ENCODE measurements at regions not wholly inside any gene's neighbourhood (a gene's known extent, or its start where the extent isn't known, plus 50 kb on each side); places are given as distances from the start of the nearest gene placed in this dataset.

DNA sequence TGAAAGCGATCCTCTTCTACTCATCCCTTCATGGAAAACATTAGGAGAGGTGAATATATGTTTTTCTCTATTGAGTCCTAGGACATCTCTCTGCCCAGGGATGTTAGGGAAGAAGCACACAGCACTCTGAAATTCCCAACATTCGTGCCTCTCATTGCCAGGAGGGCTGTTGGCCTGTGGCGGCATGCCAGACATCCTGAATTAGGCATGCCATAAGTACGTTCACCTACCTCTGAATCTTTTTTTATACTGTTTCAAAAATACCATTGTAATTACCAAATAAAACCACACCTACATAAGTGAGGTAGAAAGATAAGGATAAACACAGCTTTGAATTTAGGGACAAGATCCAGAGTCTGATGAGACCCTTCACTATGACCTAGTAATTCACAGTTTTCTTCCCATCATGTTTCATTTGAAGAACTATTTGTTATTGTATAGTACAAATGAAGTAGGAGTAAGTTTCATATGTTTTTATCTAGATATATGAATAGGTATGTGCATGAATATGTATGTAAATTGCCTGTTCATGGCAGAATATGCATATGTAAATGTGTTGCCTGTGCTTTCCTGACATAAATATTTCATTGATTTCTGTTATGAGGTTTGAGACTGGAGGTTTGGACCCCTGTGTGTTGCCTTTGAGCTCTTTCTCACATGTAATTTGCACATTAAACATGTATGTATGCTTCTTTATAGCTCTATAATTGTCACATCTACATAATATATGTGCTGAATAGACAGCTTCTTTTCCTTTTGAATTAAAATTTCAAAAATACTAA, 66.6 kb upstream of the STAM2 start:
- DNase-seq: no peak
- Histone ChIP-seq H3K27me3 (ENCODE audit: insufficient read depth) (no peaks in the 10 kb centered on the region), H3K36me3 (replicated peaks in 1 of 2; ENCODE audit: control insufficient read depth in 1 of 2, insufficient read depth in 2 of 2, low read length in 1 of 2) (no peaks in the 10 kb centered on the region), H3K9me3 (no peaks in the 10 kb centered on the region), H3K9ac (no peak overlapping the region), H3K4me3 (ENCODE audit: low read depth in 2 of 2, low read length in 1 of 2) (no peak overlapping the region), H2AFZ (ENCODE audit: low read depth) (no peak overlapping the region), H3K79me2 (ENCODE audit: insufficient read depth) (no peaks in the 10 kb centered on the region), H4K20me1 (ENCODE audit: insufficient read depth) (no peaks in the 10 kb centered on the region), H3K4me2 (no peak overlapping the region), H3K9me2 (no peaks in the 10 kb centered on the region), H3K27ac (ENCODE audit: low read depth in 2 of 2, low read length in 1 of 2) (no peak overlapping the region), H3K4me1 (ENCODE audit: control insufficient read depth in 1 of 2, insufficient read depth in 2 of 2, low read depth in 1 of 2, low read length in 1 of 2) (no peaks in the 10 kb centered on the region), H3F3A (replicated peaks; ENCODE audit: insufficient read depth) (peaks cover 13% of the 10 kb centered on the region)
- ChIA-PET CTCF (interaction anchor here (1.5 kb wide), 1 partner anchor 393 kb away, joined by 3 read pairs; no protein-coding TSS in a partner anchor), POLR2A (no interaction called here)
- 75% methylated on average over 4 of the region's 4 CpGs for WGBS (ENCODE audit: low lambda C conversion rate)
- no peak for TF ChIP-seq FOXM1 (IDR thresholded peaks at IDR 0.05; ENCODE audit: low read depth)
- no peak for TF ChIP-seq FOSL2 (IDR thresholded peaks at IDR 0.05; ENCODE audit: borderline replicate concordance, low read depth)
- TF ChIP-seq TEAD4 (IDR thresholded peaks at IDR 0.05; ENCODE audit: borderline replicate concordance, insufficient read depth): no peak
- no peak for TF ChIP-seq MXI1 (IDR thresholded peaks at IDR 0.05; ENCODE audit: low read depth, low read length)
- TF ChIP-seq, protein P1, sequence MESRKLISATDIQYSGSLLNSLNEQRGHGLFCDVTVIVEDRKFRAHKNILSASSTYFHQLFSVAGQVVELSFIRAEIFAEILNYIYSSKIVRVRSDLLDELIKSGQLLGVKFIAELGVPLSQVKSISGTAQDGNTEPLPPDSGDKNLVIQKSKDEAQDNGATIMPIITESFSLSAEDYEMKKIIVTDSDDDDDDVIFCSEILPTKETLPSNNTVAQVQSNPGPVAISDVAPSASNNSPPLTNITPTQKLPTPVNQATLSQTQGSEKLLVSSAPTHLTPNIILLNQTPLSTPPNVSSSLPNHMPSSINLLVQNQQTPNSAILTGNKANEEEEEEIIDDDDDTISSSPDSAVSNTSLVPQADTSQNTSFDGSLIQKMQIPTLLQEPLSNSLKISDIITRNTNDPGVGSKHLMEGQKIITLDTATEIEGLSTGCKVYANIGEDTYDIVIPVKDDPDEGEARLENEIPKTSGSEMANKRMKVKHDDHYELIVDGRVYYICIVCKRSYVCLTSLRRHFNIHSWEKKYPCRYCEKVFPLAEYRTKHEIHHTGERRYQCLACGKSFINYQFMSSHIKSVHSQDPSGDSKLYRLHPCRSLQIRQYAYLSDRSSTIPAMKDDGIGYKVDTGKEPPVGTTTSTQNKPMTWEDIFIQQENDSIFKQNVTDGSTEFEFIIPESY (IDR thresholded peaks at IDR 0.05; ENCODE audit: borderline replicate concordance, low read depth): no peak
- no peak for TF ChIP-seq MEF2A (IDR thresholded peaks at IDR 0.05; ENCODE audit: borderline replicate concordance, low read depth)
- no peak for TF ChIP-seq JUND (IDR thresholded peaks at IDR 0.05)

DNA sequence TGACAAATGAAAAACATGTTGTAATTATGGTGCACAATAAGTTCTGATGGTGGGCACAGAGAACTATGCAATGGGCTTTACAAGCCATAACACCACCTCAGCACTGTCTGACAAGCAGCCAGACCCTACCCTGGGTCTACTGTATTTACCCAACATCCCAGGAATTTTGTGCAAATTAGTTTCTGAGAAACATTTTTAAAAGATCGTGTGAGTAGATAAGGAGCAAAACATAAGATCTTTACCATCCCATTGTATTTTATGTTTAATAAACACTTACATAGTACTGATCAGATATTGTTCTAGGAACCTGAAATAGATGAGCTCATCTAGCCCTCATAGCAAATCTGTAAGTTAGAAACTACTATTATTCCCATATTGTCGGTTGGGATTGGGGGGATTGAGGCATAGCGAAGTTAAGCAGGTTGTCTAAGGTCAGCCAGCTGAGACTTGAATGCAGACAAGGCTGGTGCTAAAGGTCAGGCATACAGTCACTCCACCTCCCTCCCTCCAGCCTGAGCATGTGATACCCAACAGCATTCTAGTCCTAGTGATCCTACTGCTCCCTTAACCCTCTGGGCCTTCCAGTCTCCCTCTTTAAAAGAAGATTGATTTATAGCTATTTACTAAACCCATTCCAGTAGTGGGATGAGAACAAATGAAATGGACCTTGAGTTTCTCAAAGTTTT, 67.4 kb upstream of the STAM2 start:
- H3K79me2 ChIP-seq (ENCODE audit: insufficient read depth): no peaks in the 10 kb centered on the region
- H3K4me1 ChIP-seq (ENCODE audit: control insufficient read depth in 1 of 2, insufficient read depth in 2 of 2, low read depth in 1 of 2, low read length in 1 of 2): no peaks in the 10 kb centered on the region
- H3K9me3 ChIP-seq: no peaks in the 10 kb centered on the region
- no peak overlapping the region for H2AFZ ChIP-seq (ENCODE audit: low read depth)
- ChIA-PET POLR2A (no interaction called here), CTCF (interaction anchor here (1.5 kb wide), 1 partner anchor 392 kb away, joined by 3 read pairs; no protein-coding TSS in a partner anchor)
- H3K36me3 ChIP-seq (replicated peaks in 1 of 2; ENCODE audit: control insufficient read depth in 1 of 2, insufficient read depth in 2 of 2, low read length in 1 of 2): no peaks in the 10 kb centered on the region
- H3F3A ChIP-seq (replicated peaks; ENCODE audit: insufficient read depth): peaks cover 13% of the 10 kb centered on the region
- H3K27ac ChIP-seq (ENCODE audit: low read depth in 2 of 2, low read length in 1 of 2): no peak overlapping the region
- 96% methylated on average over 3 of the region's 3 CpGs for WGBS (ENCODE audit: low lambda C conversion rate)
- no peak overlapping the region for H3K4me3 ChIP-seq (ENCODE audit: low read depth in 2 of 2, low read length in 1 of 2)
- H3K9ac ChIP-seq: no peak overlapping the region
- H3K27me3 ChIP-seq (ENCODE audit: insufficient read depth): no peaks in the 10 kb centered on the region
- no peaks in the 10 kb centered on the region for H4K20me1 ChIP-seq (ENCODE audit: insufficient read depth)
- DNase-seq: no peak
- H3K9me2 ChIP-seq: no peaks in the 10 kb centered on the region
- no peak overlapping the region for H3K4me2 ChIP-seq
- no peak for TF ChIP-seq MEF2A (IDR thresholded peaks at IDR 0.05; ENCODE audit: borderline replicate concordance, low read depth)
- TF ChIP-seq, protein P2, sequence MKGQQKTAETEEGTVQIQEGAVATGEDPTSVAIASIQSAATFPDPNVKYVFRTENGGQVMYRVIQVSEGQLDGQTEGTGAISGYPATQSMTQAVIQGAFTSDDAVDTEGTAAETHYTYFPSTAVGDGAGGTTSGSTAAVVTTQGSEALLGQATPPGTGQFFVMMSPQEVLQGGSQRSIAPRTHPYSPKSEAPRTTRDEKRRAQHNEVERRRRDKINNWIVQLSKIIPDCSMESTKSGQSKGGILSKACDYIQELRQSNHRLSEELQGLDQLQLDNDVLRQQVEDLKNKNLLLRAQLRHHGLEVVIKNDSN (IDR thresholded peaks at IDR 0.05; ENCODE audit: borderline replicate concordance, low read depth): no peak
- TF ChIP-seq, protein P1 (IDR thresholded peaks at IDR 0.05; ENCODE audit: borderline replicate concordance, low read depth): no peak
- no peak for TF ChIP-seq EZH2phosphoT487 (IDR thresholded peaks at IDR 0.05; ENCODE audit: borderline replicate concordance, low read depth)
- TF ChIP-seq RAD21 (IDR thresholded peaks at IDR 0.05; ENCODE audit: low read length): no peak
- TF ChIP-seq GATA2 (CRISPR knock-in tag; IDR thresholded peaks at IDR 0.05): no peak
- TF ChIP-seq, protein P3, sequence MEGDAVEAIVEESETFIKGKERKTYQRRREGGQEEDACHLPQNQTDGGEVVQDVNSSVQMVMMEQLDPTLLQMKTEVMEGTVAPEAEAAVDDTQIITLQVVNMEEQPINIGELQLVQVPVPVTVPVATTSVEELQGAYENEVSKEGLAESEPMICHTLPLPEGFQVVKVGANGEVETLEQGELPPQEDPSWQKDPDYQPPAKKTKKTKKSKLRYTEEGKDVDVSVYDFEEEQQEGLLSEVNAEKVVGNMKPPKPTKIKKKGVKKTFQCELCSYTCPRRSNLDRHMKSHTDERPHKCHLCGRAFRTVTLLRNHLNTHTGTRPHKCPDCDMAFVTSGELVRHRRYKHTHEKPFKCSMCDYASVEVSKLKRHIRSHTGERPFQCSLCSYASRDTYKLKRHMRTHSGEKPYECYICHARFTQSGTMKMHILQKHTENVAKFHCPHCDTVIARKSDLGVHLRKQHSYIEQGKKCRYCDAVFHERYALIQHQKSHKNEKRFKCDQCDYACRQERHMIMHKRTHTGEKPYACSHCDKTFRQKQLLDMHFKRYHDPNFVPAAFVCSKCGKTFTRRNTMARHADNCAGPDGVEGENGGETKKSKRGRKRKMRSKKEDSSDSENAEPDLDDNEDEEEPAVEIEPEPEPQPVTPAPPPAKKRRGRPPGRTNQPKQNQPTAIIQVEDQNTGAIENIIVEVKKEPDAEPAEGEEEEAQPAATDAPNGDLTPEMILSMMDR (IDR thresholded peaks at IDR 0.05): no peak
- TF ChIP-seq JUND (IDR thresholded peaks at IDR 0.05): no peak
- TF ChIP-seq, protein P4, sequence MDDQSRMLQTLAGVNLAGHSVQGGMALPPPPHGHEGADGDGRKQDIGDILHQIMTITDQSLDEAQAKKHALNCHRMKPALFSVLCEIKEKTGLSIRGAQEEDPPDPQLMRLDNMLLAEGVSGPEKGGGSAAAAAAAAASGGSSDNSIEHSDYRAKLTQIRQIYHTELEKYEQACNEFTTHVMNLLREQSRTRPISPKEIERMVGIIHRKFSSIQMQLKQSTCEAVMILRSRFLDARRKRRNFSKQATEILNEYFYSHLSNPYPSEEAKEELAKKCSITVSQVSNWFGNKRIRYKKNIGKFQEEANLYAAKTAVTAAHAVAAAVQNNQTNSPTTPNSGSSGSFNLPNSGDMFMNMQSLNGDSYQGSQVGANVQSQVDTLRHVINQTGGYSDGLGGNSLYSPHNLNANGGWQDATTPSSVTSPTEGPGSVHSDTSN (IDR thresholded peaks at IDR 0.05): no peak
- no peak for TF ChIP-seq GABPA (IDR thresholded peaks at IDR 0.05; ENCODE audit: low read depth)
- no peak for TF ChIP-seq RFX5 (IDR thresholded peaks at IDR 0.05; ENCODE audit: low read length)
- no peak for TF ChIP-seq RXRA (IDR thresholded peaks at IDR 0.05; ENCODE audit: borderline replicate concordance, low read depth)
- no peak for TF ChIP-seq RCOR1 (IDR thresholded peaks at IDR 0.05; ENCODE audit: low read length)
- TF ChIP-seq NRF1 (IDR thresholded peaks at IDR 0.05; ENCODE audit: low read depth, low read length): no peak
